IMR-90 (cell line): ENCODE measurements at regions not wholly inside any gene's neighbourhood (a gene's known extent, or its start where the extent isn't known, plus 50 kb on each side); places are given as distances from the start of the nearest gene placed in this dataset.

ENCODE experiments used
- ATAC-seq: fragments of 200-7000 bp; cut with Tn5 transposase; 2 replicates; pipeline ENCODE4 v1.9.1; 2020; ENCODE audit warnings: low read depth, mild to moderate bottlenecking, moderate library complexity
- BruUV-seq: library from RNA; stranded (reverse); fragments of 400-500 nt; replicated peaks from 2 replicates; lab custom pipeline; 2021; lab: Mats Ljungman, UMichigan
- CTCF ChIA-PET: fragments of 300-600 bp; formaldehyde crosslinking; extraction: SDS; loops from one replicate; lab custom pipeline; 2021; ENCODE audit warnings: antibody characterized with exemption; lab: Yijun Ruan, JAX
- POLR2A ChIA-PET: fragments of 300-600 bp; sonication (Branson Sonifier 250); formaldehyde crosslinking; loops from one replicate; lab custom pipeline; 2022; ENCODE audit warnings: antibody characterized with exemption; ENCODE audit not compliant: unreplicated experiment; lab: Charles Lee
- DNase-seq: peaks from one replicate; pipeline ENCODE4 v3.0.0; 2013
- H2AFZ ChIP-seq: replicated peaks from 2 replicates; pipeline ENCODE3; 2013; ENCODE audit warnings: low read length, mild to moderate bottlenecking; ENCODE audit not compliant: poor library complexity
- H2AK5ac ChIP-seq: 2 replicates; pipeline ENCODE4 v1.6.1; 2013; ENCODE audit warnings: low read depth, low read length, inconsistent platforms
- H2AK9ac ChIP-seq: replicated peaks from 2 replicates; pipeline ENCODE3; 2013; ENCODE audit warnings: mild to moderate bottlenecking, low read depth, low read length, moderate library complexity; ENCODE audit not compliant: poor library complexity
- H2BK120ac ChIP-seq: 2 replicates; pipeline ENCODE4 v1.6.1; 2013; ENCODE audit warnings: low read depth, low read length, inconsistent platforms
- H2BK15ac ChIP-seq: 3 replicates; pipeline ENCODE4 v1.6.1; 2013; ENCODE audit warnings: low read depth, low read length, inconsistent platforms
- H2BK20ac ChIP-seq: 2 replicates; pipeline ENCODE4 v1.6.1; 2013; ENCODE audit warnings: low read depth, mild to moderate bottlenecking, inconsistent platforms, low read length, moderate library complexity
- H2BK5ac ChIP-seq: 2 replicates; pipeline ENCODE4 v1.6.1; 2013; ENCODE audit warnings: mild to moderate bottlenecking, low read depth, low read length, inconsistent platforms; ENCODE audit not compliant: poor library complexity, severe bottlenecking
- H3K14ac ChIP-seq: replicated peaks from 2 replicates; pipeline ENCODE4 v1.6.1; 2013; ENCODE audit warnings: low read depth, low read length, inconsistent platforms
- H3K18ac ChIP-seq: 2 replicates; pipeline ENCODE4 v1.6.1; 2013; ENCODE audit warnings: low read depth, low read length, control low read depth
- H3K23ac ChIP-seq: 2 replicates; pipeline ENCODE4 v1.6.1; 2013; ENCODE audit warnings: low read depth, low read length, inconsistent platforms
- H3K27ac ChIP-seq: 2 replicates; pipeline ENCODE4 v1.5.1; 2013; ENCODE audit warnings: mild to moderate bottlenecking, control low read depth, low read length; ENCODE audit not compliant: insufficient read depth
- H3K27me3 ChIP-seq: 2 replicates; pipeline ENCODE4 v1.6.1; 2013; ENCODE audit warnings: low read length; ENCODE audit not compliant: control insufficient read depth, insufficient read depth
- H3K36me3 ChIP-seq: 2 replicates; pipeline ENCODE4 v1.6.1; 2013; ENCODE audit warnings: low read length, mixed read lengths; ENCODE audit not compliant: control insufficient read depth, insufficient read depth
- H3K4ac ChIP-seq: 2 replicates; pipeline ENCODE4 v1.6.1; 2013; ENCODE audit warnings: low read depth, low read length, inconsistent platforms
- H3K4me1 ChIP-seq: 2 replicates; pipeline ENCODE4 v1.6.1; 2013; ENCODE audit warnings: low read length, mixed read lengths; ENCODE audit not compliant: control insufficient read depth, insufficient read depth
- H3K4me2 ChIP-seq: 2 replicates; pipeline ENCODE4 v1.6.1; 2013; ENCODE audit warnings: low read depth, mild to moderate bottlenecking, control low read depth, low read length, moderate library complexity
- H3K4me3 ChIP-seq: 2 replicates; pipeline ENCODE4 v1.5.1; 2013; ENCODE audit warnings: low read depth, mild to moderate bottlenecking, control low read depth, low read length, moderate library complexity; ENCODE audit not compliant: insufficient read depth
- H3K56ac ChIP-seq: 2 replicates; pipeline ENCODE4 v1.6.1; 2013; ENCODE audit warnings: low read length, inconsistent platforms; ENCODE audit not compliant: insufficient read depth; ENCODE audit errors: extremely low read depth
- H3K79me1 ChIP-seq, 2 experiments: 2 replicates each; pipeline ENCODE4 v1.6.1; 2013; ENCODE audit warnings: low read length in 2 of 2, inconsistent platforms in 1 of 2, low read depth in 1 of 2
- H3K9ac ChIP-seq: 2 replicates; pipeline ENCODE4 v1.6.1; 2013; ENCODE audit warnings: low read depth, low read length, control low read depth
- H3K9me1 ChIP-seq: 2 replicates; pipeline ENCODE4 v1.6.1; 2013; ENCODE audit warnings: low read length, inconsistent platforms; ENCODE audit not compliant: insufficient read depth
- H3K9me3 ChIP-seq: 2 replicates; pipeline ENCODE4 v1.6.1; 2013; ENCODE audit warnings: low read length; ENCODE audit not compliant: control insufficient read depth, insufficient read depth
- H4K20me1 ChIP-seq: 2 replicates; pipeline ENCODE4 v1.6.1; 2013; ENCODE audit warnings: low read length, inconsistent platforms; ENCODE audit not compliant: insufficient read depth
- H4K5ac ChIP-seq: 2 replicates; pipeline ENCODE4 v1.6.1; 2013; ENCODE audit warnings: mild to moderate bottlenecking, low read depth, low read length, control low read depth
- H4K8ac ChIP-seq, 2 experiments: 2 replicates each; pipeline ENCODE4 v1.6.1; 2013; ENCODE audit warnings: low read depth in 2 of 2, low read length in 2 of 2, control low read depth in 1 of 2, inconsistent platforms in 1 of 2
- H4K91ac ChIP-seq: 2 replicates; pipeline ENCODE4 v1.6.1; 2013; ENCODE audit warnings: low read depth, low read length, inconsistent platforms; ENCODE audit not compliant: insufficient read depth
- CHD1 ChIP-seq: IDR thresholded peaks from 2 replicates; pipeline ENCODE4 v1.6.1; 2012; ENCODE audit warnings: low read depth, low read length, improper control_type of control experiment
- CTCF ChIP-seq: conservative IDR thresholded peaks from 2 replicates; pipeline ENCODE4 v1.5.1; 2012; ENCODE audit warnings: mild to moderate bottlenecking, low read depth, low read length, improper control_type of control experiment
- NFE2L2 ChIP-seq: fragments of 150-350 bp; IDR thresholded peaks from 2 replicates; pipeline ENCODE4 v1.6.1; 2016; ENCODE audit warnings: low read depth, mild to moderate bottlenecking, low read length
- POLR2A ChIP-seq: IDR thresholded peaks from 2 replicates; pipeline ENCODE4 v1.6.1; 2012; ENCODE audit warnings: mild to moderate bottlenecking, low read depth, low read length
- RAD21 ChIP-seq: IDR thresholded peaks from 2 replicates; pipeline ENCODE4 v1.6.1; 2012; ENCODE audit warnings: low read length, improper control_type of control experiment
- RCOR1 ChIP-seq: IDR thresholded peaks from 2 replicates; pipeline ENCODE4 v1.6.1; 2012; ENCODE audit warnings: mild to moderate bottlenecking, low read length, improper control_type of control experiment; ENCODE audit not compliant: insufficient replicate concordance
- USF2 ChIP-seq: fragments of 150-350 bp; IDR thresholded peaks from 2 replicates; pipeline ENCODE4 v1.6.1; 2017; ENCODE audit warnings: mild to moderate bottlenecking, antibody characterized with exemption, low read length, low read depth
- dilution Hi-C: fragments of 300-500 bp; cut with HindIII; formaldehyde crosslinking; loops from one replicate; pipeline ENCODE4 v1.14.3; 2018; ENCODE audit warnings: low sequenced_read_pairs; ENCODE audit not compliant: unreplicated experiment
- in situ Hi-C: fragments of 300-500 bp; cut with MboI; formaldehyde crosslinking; loops from 3 replicates; pipeline ENCODE4 v1.14.3; 2019; ENCODE audit warnings: low sequenced_read_pairs, inconsistent platforms, mixed read lengths
- intact Hi-C: fragments of 100-400 bp; cut with micrococcal nuclease; formaldehyde crosslinking; loops from 2 replicates; pipeline ENCODE4 v1.10.0; 2022

GRCh38 chr6:90938122-90938521 is 351.2 kb upstream of the MAP3K7 start:
- Histone ChIP-seq H3K18ac (no peak overlapping the region), H3K27me3 (no peaks in the 10 kb centered on the region), H3K4ac (no peak overlapping the region), H3K27ac (no peak overlapping the region), H3K14ac (no peak overlapping the region), H4K5ac (no peak overlapping the region), H3K23ac (no peak overlapping the region), H3K9me3 (no peaks in the 10 kb centered on the region), H2AFZ (no peak overlapping the region), H2AK9ac (no peak overlapping the region), H4K20me1 (no peaks in the 10 kb centered on the region), H2BK5ac (no peak overlapping the region), H3K4me2 (no peak overlapping the region), H3K36me3 (no peaks in the 10 kb centered on the region), H3K79me1 (no peaks in the 10 kb centered on the region), H3K4me3 (no peak overlapping the region), H2BK120ac (no peak overlapping the region), H3K9ac (no peak overlapping the region), H3K9me1 (no peaks in the 10 kb centered on the region), H4K8ac (no peak overlapping the region), H3K56ac (no peak overlapping the region), H2AK5ac (no peak overlapping the region), H3K4me1 (no peaks in the 10 kb centered on the region), H2BK15ac (no peak overlapping the region), H4K91ac (no peak overlapping the region), H2BK20ac (no peak overlapping the region)
- TF ChIP-seq CTCF (no peak), POLR2A (no peak), RAD21 (no peak), USF2 (no peak), NFE2L2 (no peak), CHD1 (no peak), RCOR1 (no peak)
- dilution Hi-C loops: no loop called here
- no TSS peak for BruUV-seq
- ChIA-PET CTCF (interaction anchor here (0.8 kb wide), 1 partner anchor 750 kb away, joined by 3 read pairs; no protein-coding TSS in a partner anchor), POLR2A (no interaction called here)
- ATAC-seq (no peak), DNase-seq (no peak)
- intact Hi-C loops: no loop called here
- in situ Hi-C loops: no loop called here
